SH-SY5Y (cell line): ENCODE measurements at regions not wholly inside any gene's neighbourhood (a gene's known extent, or its start where the extent isn't known, plus 50 kb on each side); places are given as distances from the start of the nearest gene placed in this dataset.

Experiments
- GATA2 ChIP-seq: IDR thresholded peaks from 2 replicates; pipeline ENCODE4 v1.6.1; 2011; ENCODE audit warnings: mild to moderate bottlenecking, low read depth, low read length
- GATA3 ChIP-seq: IDR thresholded peaks from 2 replicates; pipeline ENCODE4 v1.6.1; 2011; ENCODE audit warnings: low read depth, mild to moderate bottlenecking, low read length, moderate library complexity

DNA sequence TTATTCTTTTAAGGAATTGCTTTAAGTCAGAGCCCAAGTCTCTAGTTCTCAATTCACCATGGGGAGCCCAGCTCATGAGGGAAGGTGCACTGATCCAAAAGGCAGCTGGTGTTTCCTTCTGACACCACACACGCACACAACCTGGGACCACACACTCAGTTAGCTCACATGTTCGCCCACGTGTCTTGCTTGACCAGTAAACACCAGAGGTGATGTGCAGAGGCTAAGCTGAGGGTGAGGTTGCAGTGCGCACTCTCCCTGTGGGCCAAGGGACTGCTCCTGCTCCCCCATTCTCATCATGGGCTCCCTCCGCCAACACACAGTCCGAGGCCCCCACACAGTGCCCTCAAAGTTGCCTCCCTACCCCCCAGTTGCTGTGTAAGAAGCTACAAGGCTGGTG, 70.8 kb upstream of the BZW1 start:
- TF ChIP-seq GATA2 (no peak), GATA3 (no peak)
